Karpas-422 (cell line): ENCODE measurements at regions not wholly inside any gene's neighbourhood (a gene's known extent, or its start where the extent isn't known, plus 50 kb on each side); places are given as distances from the start of the nearest gene placed in this dataset.

ENCODE experiments used
- DNase-seq: peaks from one replicate; pipeline ENCODE4 v3.0.0-alpha.2; 2015
- H2AFZ ChIP-seq: fragments of 200-600 bp; sonication (generic); 2 replicates; pipeline ENCODE4 v1.6.1; 2014; ENCODE audit warnings: antibody characterized with exemption, low read length, mixed read lengths
- H3K27ac ChIP-seq: fragments of 200-600 bp; sonication (generic); 2 replicates; pipeline ENCODE4 v1.5.1; 2014; ENCODE audit warnings: mild to moderate bottlenecking, low read length, moderate library complexity
- H3K27me3 ChIP-seq: fragments of 200-600 bp; sonication (generic); 2 replicates; pipeline ENCODE4 v1.6.1; 2014; ENCODE audit warnings: low read length, mixed read lengths
- H3K36me3 ChIP-seq: fragments of 200-600 bp; sonication (generic); 2 replicates; pipeline ENCODE4 v1.6.1; 2014; ENCODE audit warnings: low read length, mixed read lengths; ENCODE audit not compliant: insufficient read depth
- H3K4me1 ChIP-seq: fragments of 200-600 bp; sonication (generic); 2 replicates; pipeline ENCODE4 v1.6.1; 2014; ENCODE audit warnings: mild to moderate bottlenecking, low read length, mixed read lengths
- H3K4me2 ChIP-seq: fragments of 200-600 bp; sonication (generic); 2 replicates; pipeline ENCODE4 v1.6.1; 2014; ENCODE audit warnings: low read length, low read depth, mild to moderate bottlenecking; ENCODE audit not compliant: poor library complexity, severe bottlenecking
- H3K4me3 ChIP-seq: fragments of 200-600 bp; sonication (generic); 2 replicates; pipeline ENCODE4 v1.5.1; 2014; ENCODE audit warnings: mild to moderate bottlenecking, antibody characterized with exemption, low read length, mixed read lengths
- H3K79me2 ChIP-seq: fragments of 200-600 bp; sonication (generic); 2 replicates; pipeline ENCODE4 v1.6.1; 2014; ENCODE audit warnings: mild to moderate bottlenecking, low read length, mixed read lengths
- H3K9ac ChIP-seq: fragments of 200-600 bp; sonication (generic); 2 replicates; pipeline ENCODE4 v1.6.0; 2014; ENCODE audit warnings: low read length
- H3K9me2 ChIP-seq: fragments of 200-600 bp; sonication (generic), shearing (Covaris generic); replicated peaks from 2 replicates; pipeline ENCODE4 v1.6.0; 2014; ENCODE audit warnings: mild to moderate bottlenecking, low read length, moderate library complexity; ENCODE audit not compliant: insufficient read depth
- H3K9me3 ChIP-seq: fragments of 300-700, 200-600 bp; sonication (generic); 2 replicates; pipeline ENCODE4 v1.6.1; 2014; ENCODE audit warnings: low read length, mixed read lengths
- H4K20me1 ChIP-seq: fragments of 200-600 bp; sonication (generic); 2 replicates; pipeline ENCODE4 v1.6.1; 2014; ENCODE audit warnings: mild to moderate bottlenecking, antibody characterized with exemption, low read length, low read depth; ENCODE audit not compliant: insufficient read depth

GRCh38 chr12:77640356-77640755, 190.3 kb upstream of the NAV3 start:
- H3K9me2 ChIP-seq = no peaks in the 10 kb centered on the region
- H3K4me2 ChIP-seq = no peak overlapping the region
- H3K9ac ChIP-seq = no peak overlapping the region
- H3K79me2 ChIP-seq = no peaks in the 10 kb centered on the region
- no peak overlapping the region for H3K27ac ChIP-seq
- H3K4me3 ChIP-seq = no peak overlapping the region
- H4K20me1 ChIP-seq = no peaks in the 10 kb centered on the region
- H3K36me3 ChIP-seq = no peaks in the 10 kb centered on the region
- no peak for DNase-seq
- H3K4me1 ChIP-seq = no peaks in the 10 kb centered on the region
- no peak overlapping the region for H2AFZ ChIP-seq
- no peaks in the 10 kb centered on the region for H3K27me3 ChIP-seq
- H3K9me3 ChIP-seq = no peaks in the 10 kb centered on the region

GRCh38 chr12:77630790-77631445, 199.8 kb upstream of the NAV3 start:
- no peaks in the 10 kb centered on the region for H3K79me2 ChIP-seq
- no peaks in the 10 kb centered on the region for H3K27me3 ChIP-seq
- H3K36me3 ChIP-seq = no peaks in the 10 kb centered on the region
- no peaks in the 10 kb centered on the region for H4K20me1 ChIP-seq
- H2AFZ ChIP-seq = no peak overlapping the region
- H3K4me1 ChIP-seq = no peaks in the 10 kb centered on the region
- no peaks in the 10 kb centered on the region for H3K9me3 ChIP-seq
- H3K9me2 ChIP-seq = no peaks in the 10 kb centered on the region
- no peak overlapping the region for H3K9ac ChIP-seq
- no peak overlapping the region for H3K4me3 ChIP-seq
- no peak for DNase-seq
- no peak overlapping the region for H3K27ac ChIP-seq
- H3K4me2 ChIP-seq = no peak overlapping the region

- no peak for DNase-seq
- no peaks in the 10 kb centered on the region for H3K79me2 ChIP-seq
Observed at GRCh38 chr12:77630344-77630743, 200.3 kb upstream of the NAV3 start.

GRCh38 chr12:77629141-77629540, 201.6 kb upstream of the NAV3 start:
- Histone ChIP-seq H3K79me2 (no peaks in the 10 kb centered on the region), H3K4me2 (no peak overlapping the region), H3K9me2 (no peaks in the 10 kb centered on the region), H3K27ac (no peak overlapping the region), H2AFZ (no peak overlapping the region), H3K4me3 (no peak overlapping the region), H3K36me3 (no peaks in the 10 kb centered on the region), H3K27me3 (no peaks in the 10 kb centered on the region), H4K20me1 (no peaks in the 10 kb centered on the region), H3K9me3 (no peaks in the 10 kb centered on the region), H3K4me1 (no peaks in the 10 kb centered on the region), H3K9ac (no peak overlapping the region)
- no peak for DNase-seq

More at GRCh38 chr12:77630344-77630743, 200.3 kb upstream of the NAV3 start:
- Histone ChIP-seq H4K20me1 (no peaks in the 10 kb centered on the region), H3K4me3 (no peak overlapping the region), H3K27ac (no peak overlapping the region), H2AFZ (no peak overlapping the region), H3K4me2 (no peak overlapping the region), H3K9me2 (no peaks in the 10 kb centered on the region), H3K4me1 (no peaks in the 10 kb centered on the region), H3K27me3 (no peaks in the 10 kb centered on the region), H3K9me3 (no peaks in the 10 kb centered on the region), H3K9ac (no peak overlapping the region), H3K36me3 (no peaks in the 10 kb centered on the region)

GRCh38 chr12:77625441-77625840, 205.3 kb upstream of the NAV3 start:
- Histone ChIP-seq H3K36me3 (no peaks in the 10 kb centered on the region), H4K20me1 (no peaks in the 10 kb centered on the region), H3K9ac (no peak overlapping the region), H3K27ac (no peak overlapping the region), H3K79me2 (no peaks in the 10 kb centered on the region), H3K27me3 (no peaks in the 10 kb centered on the region), H3K4me3 (no peak overlapping the region), H3K9me3 (no peaks in the 10 kb centered on the region), H3K4me1 (no peaks in the 10 kb centered on the region), H3K9me2 (no peaks in the 10 kb centered on the region), H3K4me2 (no peak overlapping the region), H2AFZ (no peak overlapping the region)
- DNase-seq = no peak

- no peaks in the 10 kb centered on the region for H3K9me3 ChIP-seq
- DNase-seq = no peak
- no peaks in the 10 kb centered on the region for H3K36me3 ChIP-seq
- no peaks in the 10 kb centered on the region for H3K27me3 ChIP-seq
- H2AFZ ChIP-seq = no peak overlapping the region
- H3K4me3 ChIP-seq = no peak overlapping the region
- no peak overlapping the region for H3K9ac ChIP-seq
- no peaks in the 10 kb centered on the region for H3K79me2 ChIP-seq
- no peak overlapping the region for H3K27ac ChIP-seq
- no peaks in the 10 kb centered on the region for H4K20me1 ChIP-seq
- H3K4me1 ChIP-seq = no peaks in the 10 kb centered on the region
- no peaks in the 10 kb centered on the region for H3K9me2 ChIP-seq
- H3K4me2 ChIP-seq = no peak overlapping the region
Observed at GRCh38 chr12:77619425-77619824, 211.3 kb upstream of the NAV3 start.

GRCh38 chr12:77617818-77618217, 212.9 kb upstream of the NAV3 start:
- no peak overlapping the region for H3K27ac ChIP-seq
- H3K79me2 ChIP-seq = no peaks in the 10 kb centered on the region
- no peak overlapping the region for H3K4me3 ChIP-seq
- H3K36me3 ChIP-seq = no peaks in the 10 kb centered on the region
- no peaks in the 10 kb centered on the region for H3K4me1 ChIP-seq
- no peaks in the 10 kb centered on the region for H3K9me3 ChIP-seq
- H4K20me1 ChIP-seq = no peaks in the 10 kb centered on the region
- H3K27me3 ChIP-seq = no peaks in the 10 kb centered on the region
- H3K4me2 ChIP-seq = no peak overlapping the region
- H3K9ac ChIP-seq = no peak overlapping the region
- no peak overlapping the region for H2AFZ ChIP-seq
- DNase-seq = no peak
- no peaks in the 10 kb centered on the region for H3K9me2 ChIP-seq

GRCh38 chr12:77615332-77615731, 215.4 kb upstream of the NAV3 start:
- Histone ChIP-seq H3K9me3 (no peaks in the 10 kb centered on the region), H4K20me1 (no peaks in the 10 kb centered on the region), H3K79me2 (no peaks in the 10 kb centered on the region), H3K9ac (no peak overlapping the region), H3K4me1 (no peaks in the 10 kb centered on the region), H3K27ac (no peak overlapping the region), H3K4me3 (no peak overlapping the region), H3K27me3 (no peaks in the 10 kb centered on the region), H3K4me2 (no peak overlapping the region), H2AFZ (no peak overlapping the region), H3K36me3 (no peaks in the 10 kb centered on the region), H3K9me2 (no peaks in the 10 kb centered on the region)
- peak; percentile 56 for DNase-seq

GRCh38 chr12:77613411-77613810, 217.3 kb upstream of the NAV3 start:
- DNase-seq = no peak
- H3K9ac ChIP-seq = no peak overlapping the region
- H3K9me2 ChIP-seq = no peaks in the 10 kb centered on the region
- H4K20me1 ChIP-seq = no peaks in the 10 kb centered on the region
- no peak overlapping the region for H3K4me3 ChIP-seq
- no peaks in the 10 kb centered on the region for H3K79me2 ChIP-seq
- H2AFZ ChIP-seq = no peak overlapping the region
- no peak overlapping the region for H3K4me2 ChIP-seq
- H3K27ac ChIP-seq = no peak overlapping the region
- H3K4me1 ChIP-seq = no peaks in the 10 kb centered on the region
- H3K36me3 ChIP-seq = no peaks in the 10 kb centered on the region
- H3K27me3 ChIP-seq = no peaks in the 10 kb centered on the region
- no peaks in the 10 kb centered on the region for H3K9me3 ChIP-seq
